GM21423 (cell line): ENCODE measurements at regions not wholly inside any gene's neighbourhood (a gene's known extent, or its start where the extent isn't known, plus 50 kb on each side); places are given as distances from the start of the nearest gene placed in this dataset.
A peak's percentile ranks its signal among the peaks of the same experiment; 100 is the strongest.

Experiments used
- ATAC-seq: cut with Tn5 transposase; IDR thresholded peaks from one replicate; pipeline ENCODE4 v1.9.1; 2021; ENCODE audit warnings: mild to moderate bottlenecking, moderate library complexity; ENCODE audit not compliant: unreplicated experiment

DNA sequence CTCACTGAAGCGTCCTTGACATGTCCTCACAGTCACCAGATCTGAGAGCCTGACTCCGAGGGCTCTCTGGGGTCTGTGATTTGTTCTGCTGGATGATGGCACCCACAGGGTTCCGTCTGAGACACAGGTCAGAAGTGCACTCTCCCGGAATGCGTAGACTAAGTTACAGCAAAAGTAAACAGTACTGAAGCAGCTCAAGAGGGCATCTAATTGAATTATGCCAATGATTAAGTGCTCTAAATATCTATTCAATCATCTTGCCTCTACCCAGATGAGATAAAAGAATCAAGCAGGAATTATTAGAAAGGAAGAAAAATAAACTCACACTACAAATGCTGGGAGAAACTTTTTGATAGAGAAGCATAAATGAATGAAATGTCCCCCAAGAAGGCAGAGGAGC is 544.1 kb downstream of the SOX11 start:
- no peak for ATAC-seq

- ATAC-seq = no peak
Observed at GRCh38 chr2:6237039-6237660, 545.0 kb downstream of the SOX11 start.

DNA sequence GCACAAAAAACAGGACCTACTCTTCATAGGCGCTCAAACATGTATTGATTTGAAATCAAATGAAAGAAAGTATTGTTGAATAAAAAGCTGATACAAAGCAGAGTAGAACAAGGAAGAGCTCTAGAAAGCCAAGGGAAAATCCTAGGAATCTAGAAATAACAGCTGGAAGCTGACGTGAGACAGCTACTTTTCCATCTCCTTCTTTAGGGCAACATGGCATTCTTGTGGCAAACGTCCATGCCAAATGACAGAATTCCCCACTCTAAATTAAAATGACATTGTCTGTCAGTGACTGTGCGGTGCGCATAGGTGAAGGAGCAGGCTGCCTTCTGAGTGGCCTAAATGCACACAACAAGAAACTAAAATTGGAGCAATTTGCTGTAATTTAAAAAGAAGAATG is 557.4 kb downstream of the SOX11 start:
- no peak for ATAC-seq

DNA sequence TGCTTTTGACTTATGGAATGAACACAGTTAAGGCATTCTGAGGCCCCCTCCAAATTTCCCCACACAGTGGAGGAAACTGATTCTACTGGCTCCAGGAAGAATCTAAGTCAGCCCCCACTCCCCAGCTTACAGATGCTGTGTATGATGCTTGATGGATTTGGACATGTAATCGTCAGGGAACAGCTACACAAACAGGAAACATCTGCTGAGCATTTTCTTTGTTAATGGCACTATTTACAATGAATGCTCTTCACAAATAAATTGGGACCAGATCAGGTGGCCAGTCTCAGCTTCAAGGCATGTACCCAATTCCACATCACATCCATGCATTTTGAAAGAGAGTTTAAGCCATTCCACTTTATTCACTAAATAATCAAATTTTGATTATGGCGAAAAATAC is 562.3 kb downstream of the SOX11 start:
- ATAC-seq = no peak

- ATAC-seq = no peak
Observed at GRCh38 chr2:6264198-6264597, 572.0 kb downstream of the SOX11 start.

DNA sequence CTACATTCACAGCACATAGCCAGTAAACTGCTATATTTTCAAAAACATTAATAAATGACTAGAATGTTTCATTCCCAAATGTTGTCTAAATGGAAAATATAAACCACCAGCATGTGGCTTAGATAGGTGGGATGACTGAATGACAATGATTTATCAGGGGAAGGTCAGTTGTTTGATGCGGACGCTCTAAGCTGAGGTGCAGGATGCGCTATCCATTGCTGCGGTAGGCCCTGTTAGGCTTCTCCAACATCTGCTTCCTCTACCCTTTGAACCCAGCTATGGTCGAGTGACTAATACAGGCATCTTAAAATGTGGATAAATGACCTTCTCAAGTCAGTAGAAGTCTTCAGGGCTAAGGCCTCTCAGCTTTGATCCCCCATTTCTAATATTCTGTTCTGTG is 584.2 kb downstream of the CMPK2 start:
- no peak for ATAC-seq

DNA sequence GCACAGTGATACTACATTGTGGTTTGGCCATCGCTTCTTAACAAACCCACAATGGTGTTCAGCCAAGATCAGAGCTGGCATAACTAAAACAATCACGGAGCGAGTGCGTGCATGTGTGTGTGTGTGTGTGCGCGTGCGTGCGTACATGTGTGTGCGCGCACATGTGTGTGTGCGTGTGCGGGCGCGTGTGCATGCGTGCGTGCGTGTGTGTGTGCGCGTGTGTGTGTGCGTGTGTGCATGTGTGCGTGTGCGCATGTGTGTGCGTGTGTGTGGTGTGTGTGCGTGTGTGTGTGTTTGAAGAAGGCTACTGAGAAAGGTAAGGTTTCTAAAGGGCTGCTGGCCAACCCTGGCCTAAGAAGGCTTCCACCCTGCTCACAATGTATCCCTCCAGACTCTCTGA is 582.4 kb downstream of the CMPK2 start:
- no peak for ATAC-seq

GRCh38 chr2:6287406-6287805 is 578.3 kb downstream of the CMPK2 start:
- ATAC-seq = no peak

DNA sequence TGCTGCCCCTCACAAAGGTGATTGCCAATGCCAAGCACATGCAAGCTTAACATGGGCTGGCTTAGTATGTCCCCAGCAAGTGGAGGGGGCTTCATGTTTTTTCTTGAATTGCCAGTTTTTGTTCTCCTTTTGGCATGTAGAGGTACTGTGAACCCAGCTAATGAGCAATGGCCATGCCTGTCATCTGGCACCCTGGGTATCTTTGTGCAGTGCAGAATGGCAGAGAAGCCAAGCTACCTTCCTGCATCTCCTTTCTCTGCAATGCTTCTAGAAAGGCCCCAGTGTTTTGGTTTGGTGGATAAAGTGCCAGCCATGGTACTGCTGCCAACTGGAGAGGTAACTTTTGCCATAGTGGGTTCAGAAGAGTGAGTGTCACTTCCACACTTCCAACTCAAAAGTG is 576.9 kb downstream of the CMPK2 start:
- ATAC-seq = no peak

DNA sequence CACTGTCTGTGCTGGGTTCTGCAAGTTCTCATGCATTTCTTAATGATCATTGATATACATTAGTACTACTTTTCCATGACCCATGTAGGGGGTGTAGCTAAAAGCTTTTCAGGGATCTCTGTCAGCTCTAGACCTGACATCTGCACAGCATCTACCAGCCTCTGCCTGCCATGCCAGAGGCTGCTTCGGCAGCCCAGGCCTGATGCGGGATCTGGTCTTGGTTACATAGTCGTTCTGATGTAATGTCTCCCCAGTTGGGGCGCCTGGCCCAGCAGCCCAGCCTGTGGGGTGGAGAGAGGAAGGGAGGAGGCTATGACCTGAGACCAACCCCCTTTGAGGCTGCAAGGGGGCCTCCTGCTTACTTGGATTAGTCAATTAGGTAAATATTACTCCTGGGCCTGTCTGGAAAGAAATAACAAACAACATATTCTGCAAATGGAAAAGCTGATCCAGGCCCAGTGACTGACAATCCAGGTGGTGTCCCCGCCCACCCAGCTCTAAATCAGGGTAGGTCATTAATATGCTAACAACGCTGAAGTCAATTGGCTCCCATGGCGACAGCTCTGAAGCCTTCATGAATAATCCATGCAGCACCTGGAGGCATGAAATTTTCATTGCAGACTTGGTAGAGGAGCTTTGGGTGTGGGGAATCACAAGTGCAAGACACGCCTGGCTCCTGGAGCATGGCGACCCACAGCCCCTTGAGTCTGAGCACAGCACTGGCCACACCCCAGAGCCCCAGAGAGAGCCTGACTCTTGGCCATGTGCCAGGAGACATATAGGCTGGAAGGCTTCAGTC is 575.3 kb downstream of the CMPK2 start:
- ATAC-seq = no peak

DNA sequence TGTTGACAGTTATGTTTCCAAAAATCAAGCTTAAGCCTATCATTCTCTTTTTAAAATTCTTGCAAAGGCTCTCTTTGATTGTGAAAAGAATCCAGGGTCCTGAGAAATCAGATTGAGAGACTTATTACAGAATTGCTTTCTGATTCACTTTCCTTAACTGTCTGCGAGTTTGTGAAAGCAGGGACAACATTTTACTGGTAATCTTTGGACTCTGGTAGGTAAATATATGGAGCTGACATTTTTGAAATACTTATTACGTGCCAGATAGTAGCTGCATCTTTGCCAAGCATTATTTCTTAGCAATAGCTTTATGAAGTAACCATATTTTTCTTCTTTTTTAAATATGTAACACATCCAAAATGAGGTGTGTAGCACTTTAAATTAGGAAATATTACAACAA is 570.9 kb downstream of the CMPK2 start:
- no peak for ATAC-seq

GRCh38 chr2:6297238-6297637 is 568.5 kb downstream of the CMPK2 start:
- ATAC-seq = no peak

DNA sequence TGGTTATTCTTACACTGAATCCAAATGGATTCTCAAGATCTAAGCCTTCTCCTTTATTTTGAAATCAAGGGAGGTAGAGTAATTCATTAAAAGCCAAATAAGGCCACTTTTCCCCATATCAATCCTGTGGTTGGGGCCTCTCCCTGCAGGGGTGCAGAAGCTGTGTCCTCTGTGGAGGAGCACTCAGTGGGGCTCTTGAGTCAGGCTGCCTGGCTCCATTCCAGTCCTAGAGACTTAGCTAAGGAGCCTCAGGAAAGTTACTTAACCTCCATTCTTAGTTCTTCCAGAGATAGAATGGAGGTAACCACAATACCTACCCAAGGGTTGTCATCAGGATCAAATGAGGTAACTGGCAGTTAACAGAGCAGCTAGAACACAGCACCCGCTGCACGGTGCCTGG is 564.3 kb downstream of the CMPK2 start:
- no peak for ATAC-seq

- ATAC-seq = no peak
Observed at GRCh38 chr2:6308986-6309385, 556.7 kb downstream of the CMPK2 start.

DNA sequence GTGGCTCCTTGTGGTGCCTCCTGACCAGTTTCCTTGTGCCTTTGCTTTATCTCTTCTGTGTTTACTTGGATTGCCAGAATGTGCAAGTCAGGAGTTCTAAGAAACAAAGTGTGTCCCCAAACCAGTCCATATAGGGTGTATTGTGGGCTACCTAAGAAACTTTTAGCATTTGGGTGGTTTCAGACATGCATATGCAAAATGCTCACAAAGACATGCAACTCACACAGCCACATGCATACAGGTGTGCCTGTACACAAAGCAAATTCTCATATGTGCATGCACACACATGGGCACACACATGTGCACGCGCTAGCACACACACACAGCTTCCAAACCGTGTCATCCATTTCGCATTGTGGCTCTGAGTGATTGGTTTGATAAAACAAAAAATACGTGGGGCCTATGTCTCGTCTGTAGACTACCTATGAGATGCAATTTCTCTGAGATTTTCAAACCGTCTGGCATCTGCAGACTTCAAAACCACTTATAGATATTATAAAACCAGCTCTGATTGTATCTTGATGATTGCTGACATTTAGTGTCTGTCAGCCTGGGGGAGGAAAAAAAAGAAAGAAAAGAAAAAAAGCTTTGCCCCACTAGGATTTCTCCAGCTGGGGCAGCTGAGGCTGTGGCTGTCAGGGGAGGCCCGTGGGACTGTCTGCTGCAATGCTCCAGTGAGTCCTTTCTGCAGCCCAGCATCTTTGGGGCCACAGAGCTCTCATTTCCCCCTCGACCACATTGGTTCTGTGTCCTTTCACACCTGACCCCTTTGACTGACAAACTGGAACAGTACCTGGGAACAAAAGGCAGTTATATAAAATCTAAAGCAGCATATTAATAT is 556.1 kb downstream of the CMPK2 start:
- ATAC-seq = peak; percentile 89

- ATAC-seq = peak; percentile 21
Observed at GRCh38 chr2:6310256-6311215, 555.2 kb downstream of the CMPK2 start.

DNA sequence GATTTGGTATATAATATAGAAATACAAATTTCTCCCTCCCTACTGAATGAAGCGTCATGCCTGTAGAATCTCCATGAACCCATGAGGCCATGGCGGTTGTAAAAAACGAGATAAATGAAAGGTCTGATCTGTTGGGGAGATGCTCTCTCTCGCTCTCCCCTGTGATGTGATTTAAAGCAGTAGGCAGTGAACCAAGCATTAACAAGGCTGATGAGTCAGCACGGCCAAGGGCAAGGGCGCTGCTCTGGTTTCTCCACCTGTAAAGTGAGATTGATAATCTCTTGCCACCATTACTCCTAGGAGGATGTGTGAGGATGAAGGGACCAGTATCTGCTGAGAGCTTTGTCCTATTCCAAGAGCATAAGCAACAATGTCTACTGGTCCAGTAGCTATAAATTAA is 553.3 kb downstream of the CMPK2 start:
- ATAC-seq = no peak

DNA sequence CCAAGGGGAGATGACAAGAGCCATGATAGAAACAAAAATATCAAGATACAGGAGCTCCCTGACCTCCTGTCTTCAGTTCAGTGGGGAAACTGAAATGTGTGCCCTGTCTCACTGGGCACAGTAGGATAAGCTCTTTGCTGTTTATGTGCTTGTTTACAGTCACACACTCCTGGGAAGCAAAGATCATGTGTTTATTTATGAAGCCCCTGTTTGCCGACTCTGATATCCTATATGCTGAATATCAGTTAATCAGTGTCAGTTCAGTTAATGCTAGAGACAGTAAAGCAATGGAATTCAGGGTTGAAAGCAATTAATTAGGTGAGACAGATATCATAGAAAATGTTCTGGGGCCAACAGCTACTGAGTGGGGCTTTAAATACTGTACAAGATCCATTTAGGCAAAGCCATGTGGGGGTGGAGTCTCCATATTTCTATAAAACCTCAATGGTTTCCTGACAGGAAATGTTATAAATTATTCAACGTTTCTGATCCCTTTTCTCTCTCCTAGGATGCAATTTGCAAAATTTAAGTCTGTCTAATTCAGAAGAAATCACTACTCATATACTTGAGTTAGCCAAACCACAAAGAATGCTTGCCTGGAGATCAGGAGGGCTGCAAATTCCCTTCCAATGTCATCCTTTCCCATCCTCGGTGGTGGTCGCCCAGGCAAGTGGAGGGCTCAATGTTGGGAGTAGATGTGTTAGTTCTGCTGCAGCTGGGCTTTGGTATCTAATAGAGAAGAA is 551.3 kb downstream of the CMPK2 start:
- no peak for ATAC-seq

DNA sequence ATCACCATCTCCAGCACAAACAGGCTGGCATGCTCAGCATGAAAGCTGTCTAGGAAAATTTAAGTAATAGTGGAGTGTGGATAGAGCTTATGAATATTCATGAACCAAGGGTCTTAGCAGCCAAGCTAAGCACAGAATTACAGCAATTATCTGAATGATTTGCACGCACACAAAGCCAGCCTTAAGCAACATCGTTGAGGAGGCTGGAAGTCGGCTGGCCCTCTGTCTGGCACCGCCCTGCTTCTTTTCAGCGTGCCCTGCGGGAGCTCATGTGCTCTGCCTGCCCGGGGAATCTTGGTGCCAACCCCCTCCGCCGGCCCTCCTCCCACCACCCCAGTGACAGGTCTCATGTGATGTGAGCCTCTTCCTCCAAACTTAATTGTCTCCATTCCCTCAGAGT is 540.1 kb downstream of the CMPK2 start:
- ATAC-seq = no peak

DNA sequence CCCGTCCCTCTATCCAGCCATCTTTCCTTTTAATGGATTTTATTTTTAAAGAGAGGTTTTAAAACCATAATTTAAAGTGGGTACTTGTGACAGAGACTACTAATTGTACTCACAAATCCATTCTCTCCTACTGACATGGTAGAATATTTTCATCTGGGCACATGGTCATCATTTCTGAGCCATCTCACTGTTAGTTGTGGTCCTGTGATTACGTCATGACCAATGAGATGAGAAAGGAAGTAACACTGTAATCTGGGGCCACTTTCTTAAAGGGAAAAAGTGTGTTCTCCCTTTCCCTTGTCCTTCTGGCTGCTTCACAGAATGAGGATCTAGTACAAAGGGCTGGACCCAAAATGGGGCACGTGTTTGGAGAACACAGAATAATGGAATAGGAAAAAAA is 538.7 kb downstream of the CMPK2 start:
- ATAC-seq = no peak
